Dermis blood vessel endothelial cell (primary cell): ENCODE measurements at regions not wholly inside any gene's neighbourhood (a gene's known extent, or its start where the extent isn't known, plus 50 kb on each side); places are given as distances from the start of the nearest gene placed in this dataset.
"Not testable (repeated sequence)": the region's sequence is repeated elsewhere in the genome, so short reads cannot be mapped to it uniquely, and the experiment has no call there.

Experiments used
- DNase-seq: peaks from one replicate; pipeline ENCODE4 v3.0.0; 2010

- no peak for DNase-seq
Measured at GRCh38 chr13:61214551-61214950, 201.1 kb downstream of the PCDH20 start.

GRCh38 chr13:61205898-61206297 is 209.8 kb downstream of the PCDH20 start:
- DNase-seq = not testable (repeated sequence)

DNA sequence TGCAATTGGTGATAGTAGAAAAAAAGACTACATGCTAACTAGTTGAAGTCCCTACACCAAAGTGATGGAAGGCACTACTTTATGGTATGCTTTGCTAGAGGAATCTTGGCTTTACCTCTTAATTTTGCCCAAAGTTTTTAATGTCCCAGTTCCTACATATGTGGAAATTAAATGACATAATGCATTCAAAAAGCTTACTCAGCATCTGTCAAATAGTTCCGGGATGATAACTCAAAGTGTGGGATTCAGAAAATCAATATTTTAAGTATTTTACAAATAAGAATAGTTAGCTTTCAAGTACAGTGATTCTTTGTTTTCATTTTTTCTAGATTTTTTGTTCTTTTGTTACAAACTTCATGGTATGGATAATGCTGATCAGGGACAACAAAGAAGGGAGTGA is 211.6 kb downstream of the PCDH20 start:
- no peak for DNase-seq

DNA sequence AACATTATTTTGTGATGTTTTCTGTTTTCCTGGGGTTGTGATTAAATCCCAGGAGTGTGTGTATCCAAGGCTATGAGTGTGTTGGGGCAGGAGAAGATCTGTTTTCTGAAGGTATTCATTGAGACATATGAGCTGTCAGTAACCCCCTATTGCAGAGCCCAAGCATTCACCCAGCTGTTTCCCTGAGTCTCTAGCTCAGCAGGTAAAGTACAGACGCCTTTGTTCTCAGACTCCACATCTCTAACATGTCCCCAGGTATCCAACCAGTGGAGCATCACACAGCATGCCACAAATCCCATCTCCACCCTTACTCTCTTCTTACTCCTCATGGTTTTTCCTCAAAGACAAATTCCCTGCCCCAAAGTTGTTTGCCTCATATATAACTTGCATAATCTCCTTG is 213.6 kb downstream of the PCDH20 start:
- no peak for DNase-seq

DNA sequence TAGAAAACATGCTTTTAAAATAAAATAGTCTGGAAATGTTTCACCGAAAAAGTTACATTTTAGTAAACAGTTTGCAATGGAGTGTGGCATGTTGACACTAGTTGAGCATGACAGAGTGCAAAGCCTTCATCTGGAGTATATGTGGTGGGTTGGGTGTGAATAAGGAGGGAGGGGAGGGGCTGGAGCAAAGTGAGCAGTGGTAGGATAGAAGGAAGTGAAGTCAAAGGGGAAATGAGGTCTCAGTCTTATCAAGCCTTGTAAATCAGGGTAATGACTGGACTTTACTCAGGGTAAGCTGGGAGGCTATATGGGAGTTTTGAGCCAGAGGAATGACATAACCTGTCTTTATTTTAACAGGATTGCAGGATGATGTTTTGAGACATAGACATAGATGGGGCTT is 222.8 kb downstream of the PCDH20 start:
- no peak for DNase-seq

GRCh38 chr13:61188057-61188456 is 227.6 kb downstream of the PCDH20 start:
- DNase-seq = no peak

- no peak for DNase-seq
Measured at GRCh38 chr13:61187471-61187870, 228.2 kb downstream of the PCDH20 start.

DNA sequence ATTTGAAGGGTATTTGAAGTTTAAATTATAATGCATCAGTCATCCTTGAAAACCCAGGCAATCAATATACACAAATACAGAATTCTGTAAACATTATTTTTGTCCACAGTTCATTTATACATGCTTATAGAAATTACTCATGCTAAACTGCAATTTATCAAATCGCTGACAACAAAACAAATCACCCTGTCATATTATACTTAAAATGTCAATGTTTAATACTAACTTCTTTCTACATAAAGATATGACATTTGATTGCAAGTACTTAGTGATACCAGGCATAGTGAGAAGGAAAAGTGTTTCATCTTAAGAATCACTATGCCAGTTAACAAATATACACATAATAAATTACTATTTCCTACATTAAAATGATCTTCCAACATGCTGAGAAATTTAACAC is 232.0 kb downstream of the PCDH20 start:
- no peak for DNase-seq

DNA sequence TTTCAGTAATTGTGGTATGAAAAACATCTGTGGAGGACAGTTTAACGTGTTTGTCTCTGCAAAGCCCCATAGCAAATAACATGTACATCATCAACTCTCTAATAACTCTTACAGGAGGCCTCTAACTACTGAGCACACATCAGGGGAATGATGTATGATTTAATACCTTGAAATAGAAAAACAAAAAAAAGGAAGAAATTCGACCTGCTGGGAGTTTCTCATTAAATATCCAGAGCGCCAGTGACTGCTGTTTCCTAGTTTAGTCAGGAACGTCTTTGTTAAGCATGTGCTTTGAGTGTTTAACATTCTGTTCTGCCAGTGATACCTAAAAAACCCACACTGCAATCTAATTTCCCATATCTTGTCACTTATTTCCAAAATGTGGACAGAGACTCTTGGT is 235.4 kb downstream of the PCDH20 start:
- DNase-seq = no peak

DNA sequence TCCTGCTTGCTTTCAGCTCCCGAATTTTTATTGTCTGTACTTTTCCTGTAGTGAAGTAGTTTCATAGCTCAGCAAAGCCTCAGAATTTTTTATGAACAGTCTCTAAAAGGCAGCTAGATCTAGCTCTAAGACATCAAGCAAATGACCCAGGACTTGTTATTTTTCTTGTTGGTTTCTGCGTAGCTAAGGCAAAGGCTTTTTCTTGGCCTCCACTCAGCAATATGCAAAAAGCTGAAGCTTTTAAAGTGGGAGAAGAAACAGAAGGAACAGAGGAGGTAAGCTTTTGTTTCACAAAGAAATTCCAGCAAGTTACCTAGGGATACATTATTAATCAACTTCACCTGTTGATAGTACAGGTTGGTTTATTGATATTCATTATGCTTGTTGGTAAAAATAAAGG is 235.9 kb downstream of the PCDH20 start:
- no peak for DNase-seq

- no peak for DNase-seq
Measured at GRCh38 chr13:61170856-61171255, 244.8 kb downstream of the PCDH20 start.

- DNase-seq = no peak
Measured at GRCh38 chr13:61162636-61163035, 253.0 kb downstream of the PCDH20 start.

DNA sequence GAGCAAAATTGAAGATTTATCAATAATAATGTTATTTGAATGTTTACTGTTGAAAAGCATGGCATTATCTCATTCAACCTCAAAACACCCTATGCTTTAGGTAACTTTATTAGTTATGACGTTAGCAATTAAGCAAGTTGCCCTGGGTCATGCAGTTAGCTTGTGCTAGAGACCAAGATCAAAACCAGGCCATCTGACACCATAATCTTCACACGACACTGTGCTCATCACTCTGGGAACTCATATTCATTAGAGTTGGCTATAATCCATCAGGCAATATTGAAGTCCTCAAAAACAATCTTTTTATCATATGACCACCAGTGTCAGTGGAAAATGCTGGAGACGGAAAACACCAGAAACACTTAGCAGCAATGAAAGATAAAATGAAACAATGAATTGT is 253.5 kb downstream of the PCDH20 start:
- DNase-seq = no peak

GRCh38 chr13:61156753-61157152 is 258.9 kb downstream of the PCDH20 start:
- no peak for DNase-seq

DNA sequence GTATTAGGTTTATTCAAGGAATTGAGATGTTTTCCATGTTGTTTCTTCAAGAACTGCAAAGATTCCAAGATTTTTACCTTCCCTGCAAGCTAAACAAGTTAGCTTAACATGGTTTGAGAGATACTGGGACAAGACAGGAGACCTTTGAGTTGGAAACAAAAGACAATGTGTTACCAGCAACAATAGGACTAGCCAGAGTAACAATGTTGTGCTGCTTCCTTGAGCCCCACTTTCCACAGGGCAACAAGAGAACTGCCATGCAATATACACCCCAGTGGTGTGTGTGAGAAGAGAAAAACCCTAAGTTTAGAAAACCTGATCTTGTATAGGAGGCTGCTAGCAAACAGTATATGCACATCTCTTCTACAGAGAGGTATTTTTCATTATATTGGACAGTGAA is 264.6 kb downstream of the PCDH20 start:
- DNase-seq = no peak

- DNase-seq = no peak
Measured at GRCh38 chr13:61149331-61149730, 266.3 kb downstream of the PCDH20 start.

- DNase-seq = no peak
Measured at GRCh38 chr13:61148691-61149315, 266.8 kb downstream of the PCDH20 start.

- DNase-seq = no peak
Measured at GRCh38 chr13:61148211-61148610, 267.4 kb downstream of the PCDH20 start.

GRCh38 chr13:61146571-61146970 is 269.1 kb downstream of the PCDH20 start:
- DNase-seq = no peak

GRCh38 chr13:61146158-61146557 is 269.5 kb downstream of the PCDH20 start:
- no peak for DNase-seq

DNA sequence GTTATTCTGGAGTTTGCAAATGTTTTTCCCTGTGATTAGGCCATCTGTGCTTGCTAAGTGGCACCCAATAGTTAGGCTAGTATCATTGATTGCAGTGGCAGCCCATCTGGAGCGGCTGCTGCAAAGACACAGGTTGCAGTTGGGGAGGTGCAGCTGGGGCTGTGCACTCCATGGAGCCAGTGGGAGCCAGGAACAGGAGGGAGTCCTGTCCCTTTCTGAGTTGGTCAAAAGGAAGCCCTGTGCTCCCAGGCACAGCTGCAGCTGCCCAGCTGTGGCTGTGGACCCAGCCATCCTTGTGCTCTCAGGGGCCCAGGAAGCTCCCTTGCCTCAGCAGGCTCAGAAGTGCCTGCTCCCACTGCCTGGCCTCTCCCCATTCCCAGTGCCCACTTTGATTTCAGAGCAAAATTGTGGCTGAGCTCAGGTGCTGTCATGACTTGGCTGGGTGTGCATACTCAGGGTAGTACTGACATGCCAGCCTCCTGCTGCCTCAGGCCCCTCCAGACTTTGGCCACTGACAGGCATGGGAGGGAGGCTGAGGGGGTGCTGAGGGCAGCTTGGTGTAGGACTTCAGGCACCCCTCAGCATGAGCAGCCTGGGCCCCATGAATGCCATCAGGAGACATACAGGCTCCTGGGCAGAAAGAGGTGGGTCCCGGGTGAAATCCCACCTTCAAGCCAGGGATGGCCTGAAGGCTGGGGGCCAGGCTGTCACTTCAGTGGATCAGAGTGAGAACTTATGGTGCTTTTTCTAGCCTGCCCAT is 270.6 kb downstream of the PCDH20 start:
- no peak for DNase-seq

GRCh38 chr13:61144301-61144700 is 271.3 kb downstream of the PCDH20 start:
- DNase-seq = no peak

- DNase-seq = no peak
Measured at GRCh38 chr13:61142506-61142905, 273.1 kb downstream of the PCDH20 start.

- DNase-seq = no peak
Measured at GRCh38 chr13:61138857-61139256, 276.8 kb downstream of the PCDH20 start.

DNA sequence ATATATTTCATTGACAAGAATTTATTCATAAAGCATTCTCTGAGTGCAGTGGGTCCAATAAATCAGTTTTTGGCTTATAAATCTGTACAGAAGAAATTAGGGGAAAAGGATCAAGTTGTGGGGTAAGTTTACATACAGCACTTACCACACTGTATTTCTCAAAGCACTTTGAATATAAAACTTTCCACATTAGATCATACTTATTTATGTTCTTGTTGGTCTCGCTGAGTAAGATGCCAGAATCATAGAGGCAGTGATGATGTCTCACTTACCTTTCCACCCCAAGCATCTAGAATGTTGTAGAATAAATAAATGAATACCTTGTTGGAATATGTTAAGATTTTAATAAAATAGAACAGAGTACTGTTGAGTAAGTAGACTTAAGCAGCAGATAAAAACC is 279.1 kb downstream of the PCDH20 start:
- no peak for DNase-seq
